T47D (cell line): ENCODE measurements at regions not wholly inside any gene's neighbourhood (a gene's known extent, or its start where the extent isn't known, plus 50 kb on each side); places are given as distances from the start of the nearest gene placed in this dataset.

Experiments
- DNase-seq, 2 experiments: peaks; one replicate each; pipeline versions ENCODE4 v3.0.0 to v3.0.0-alpha.2; 2011 to 2012; ENCODE audit warnings: low read depth in 1 of 2, low spot score in 1 of 2
- JUND ChIP-seq: IDR thresholded peaks from 2 replicates; pipeline ENCODE4 v1.6.1; 2012; ENCODE audit warnings: low read depth
- in situ Hi-C: cut with HindIII; loops from 2 replicates; pipeline ENCODE4 v1.10.0; 2016; ENCODE audit warnings: low sequenced_read_pairs, low pct_unique_long_range_greater_than_20kb

- in situ Hi-C loops, result no loop called here
Observed at GRCh38 chr4:108314900-108315589, 146.3 kb upstream of the LEF1 start.

GRCh38 chr4:108313546-108314339 is 145.0 kb upstream of the LEF1 start:
- TF ChIP-seq JUND, result no peak
- no peak for DNase-seq
- in situ Hi-C loops, result no loop called here

More at GRCh38 chr4:108314900-108315589, 146.3 kb upstream of the LEF1 start:
- no peak for TF ChIP-seq JUND
- DNase-seq, result no peak

GRCh38 chr4:108311313-108311712 is 142.6 kb upstream of the LEF1 start:
- DNase-seq, result no peak
- in situ Hi-C loops, result no loop called here
- TF ChIP-seq JUND, result no peak

GRCh38 chr4:108303488-108304177 is 134.9 kb upstream of the LEF1 start:
- TF ChIP-seq JUND, result no peak
- in situ Hi-C loops, result no loop called here
- DNase-seq, result no peak

- no peak for TF ChIP-seq JUND
- in situ Hi-C loops, result no loop called here
- DNase-seq, result no peak
Observed at GRCh38 chr4:108301545-108302251, 133.0 kb upstream of the LEF1 start.

- no peak for DNase-seq
- in situ Hi-C loops, result no loop called here
- TF ChIP-seq JUND, result no peak
Observed at GRCh38 chr4:108297605-108298004, 128.9 kb upstream of the LEF1 start.

GRCh38 chr4:108292229-108292628 is 123.5 kb upstream of the LEF1 start:
- in situ Hi-C loops, result no loop called here
- DNase-seq, result no peak
- TF ChIP-seq JUND, result no peak

- no peak for TF ChIP-seq JUND
- in situ Hi-C loops, result no loop called here
- no peak for DNase-seq
Observed at GRCh38 chr4:108291137-108291536, 122.4 kb upstream of the LEF1 start.

- no peak for DNase-seq
- TF ChIP-seq JUND, result no peak
- in situ Hi-C loops, result no loop called here
Observed at GRCh38 chr4:108287834-108288413, 119.2 kb upstream of the LEF1 start.

- in situ Hi-C loops, result no loop called here
- TF ChIP-seq JUND, result no peak
- no peak for DNase-seq
Observed at GRCh38 chr4:108280072-108280471, 111.3 kb upstream of the LEF1 start.

- no peak for DNase-seq
- no peak for TF ChIP-seq JUND
- in situ Hi-C loops, result no loop called here
Observed at GRCh38 chr4:108276690-108277089, 108.0 kb upstream of the LEF1 start.

GRCh38 chr4:108272986-108273385 is 104.3 kb upstream of the LEF1 start:
- in situ Hi-C loops, result no loop called here
- DNase-seq, result no peak

GRCh38 chr4:108272561-108272960 is 103.8 kb upstream of the LEF1 start:
- no peak for DNase-seq
- no peak for TF ChIP-seq JUND
- in situ Hi-C loops, result no loop called here

More at GRCh38 chr4:108272986-108273385, 104.3 kb upstream of the LEF1 start:
- no peak for TF ChIP-seq JUND
